ENCODE measurements at regions not wholly inside any gene's neighbourhood (a gene's known extent, or its start where the extent isn't known, plus 50 kb on each side); places are given as distances from the start of the nearest gene placed in this dataset.

DNA sequence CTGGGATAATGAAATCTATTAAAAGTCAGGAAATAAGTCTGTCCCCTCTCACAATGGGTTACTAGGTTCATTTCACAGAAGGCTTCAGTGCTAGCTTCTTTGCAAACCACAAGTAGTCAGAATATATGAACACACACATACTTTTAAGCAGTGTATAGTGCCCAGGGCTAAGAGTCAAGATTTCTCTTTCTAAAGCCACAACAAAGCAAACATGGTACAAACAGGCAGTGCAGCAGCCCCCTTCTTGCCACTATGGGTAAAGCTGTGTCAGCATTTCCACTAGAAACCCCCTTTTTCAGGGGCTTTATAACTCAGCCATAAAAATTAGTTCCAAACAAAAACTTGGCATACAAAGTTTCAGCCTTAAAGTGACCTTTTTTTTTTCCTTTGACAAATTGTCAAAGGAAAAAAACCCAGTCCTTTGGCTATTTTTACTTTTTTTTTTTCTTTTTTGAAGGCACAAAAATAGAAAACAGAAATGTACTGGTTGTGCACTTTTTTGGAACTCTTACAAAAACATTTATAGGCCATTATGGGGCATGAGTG is 315.4 kb downstream of the LMO4 start:
- TF ChIP-seq CTCF (IDR thresholded peaks at IDR 0.05 in 4 of 5, conservative IDR thresholded peaks at IDR 0.05 in 1 of 5) (no peak), POLR2A (IDR thresholded peaks at IDR 0.05) (no peak)

Data from gastrocnemius medialis (tissue), 4 donors.